HepG2 (cell line): ENCODE measurements at regions not wholly inside any gene's neighbourhood (a gene's known extent, or its start where the extent isn't known, plus 50 kb on each side); places are given as distances from the start of the nearest gene placed in this dataset.
A peak's percentile ranks its signal among the peaks of the same experiment; 100 is the strongest.

Experiments used
- ATAC-seq: fragments of 200-7000 bp; cut with Tn5 transposase; 3 replicates; pipeline ENCODE4 v1.9.1; 2020; ENCODE audit warnings: mild to moderate bottlenecking, moderate library complexity
- BruUV-seq: library from RNA; stranded (reverse); fragments of 400-500 nt; replicated peaks from 2 replicates; lab custom pipeline; 2021; lab: Mats Ljungman, UMichigan
- CTCF ChIA-PET: fragments of 300-600 bp; formaldehyde crosslinking; extraction: SDS; loops from one replicate; lab custom pipeline; 2021; ENCODE audit warnings: low total read pairs, inconsistent platforms, low intra/inter-chr PET ratio; lab: Yijun Ruan, JAX
- POLR2A ChIA-PET: fragments of 350-600 bp; sonication (Branson Sonifier 250); formaldehyde crosslinking; loops from one replicate; lab custom pipeline; 2020; ENCODE audit warnings: antibody characterized with exemption, inconsistent platforms; lab: Yijun Ruan, JAX
- DNase-seq: peaks from one replicate; pipeline ENCODE4 v3.0.0-alpha.2; 2015; ENCODE audit warnings: low spot score
- FAIRE-seq: peaks from 3 replicates; lab custom pipeline; 2011; peaks lifted over from hg19 to GRCh38; lab: Jason Lieb, UNC
- H2AFZ ChIP-seq: one replicate; pipeline ENCODE4 v1.6.1; 2011; ENCODE audit warnings: low read length, inconsistent platforms
- H3K27ac ChIP-seq: fragments of 300-600 bp; 3 replicates; pipeline ENCODE4 v1.8.0; 2011; ENCODE audit warnings: mixed run types, mild to moderate bottlenecking, mixed read lengths, low read length, inconsistent platforms; ENCODE audit not compliant: insufficient read depth; ENCODE audit errors: extremely low read length
- H3K27me3 ChIP-seq, 2 experiments: fragments of 200-600 bp in 1 of 2; 2 replicates in 1 of 2; 3 replicates in 1 of 2; pipeline versions ENCODE4 v1.6.0 to v1.8.0; 2011; ENCODE audit warnings: low read length in 2 of 2, mild to moderate bottlenecking in 2 of 2, moderate library complexity in 2 of 2, inconsistent platforms in 1 of 2; ENCODE audit not compliant: insufficient read depth in 2 of 2, control insufficient read depth in 1 of 2
- H3K36me3 ChIP-seq, 2 experiments: fragments of 200-600 bp in 1 of 2; replicated peaks in 1 of 2; 2 replicates in 1 of 2; 3 replicates in 1 of 2; pipeline versions ENCODE4 v1.5.1 to v1.8.0; 2011; ENCODE audit warnings: low read length in 2 of 2, inconsistent platforms in 1 of 2; ENCODE audit not compliant: insufficient read depth in 2 of 2, control insufficient read depth in 1 of 2
- H3K4me1 ChIP-seq: 2 replicates; pipeline ENCODE4 v1.5.1; 2012; ENCODE audit warnings: low read length, inconsistent platforms; ENCODE audit not compliant: insufficient read depth
- H3K4me2 ChIP-seq: 2 replicates; pipeline ENCODE4 v1.6.0; 2011; ENCODE audit warnings: low read depth, low read length, inconsistent platforms
- H3K4me3 ChIP-seq, 3 experiments: fragments of 200-600 bp in 1 of 3; sonication (generic), shearing (Covaris generic) in 1 of 3; replicated peaks in 1 of 3; 2 replicates each; pipeline ENCODE4 v1.5.1; 2011 to 2016; ENCODE audit warnings: low read length in 3 of 3, inconsistent platforms in 2 of 3, low read depth in 2 of 3, mild to moderate bottlenecking in 2 of 3, control low read depth in 1 of 3, mixed read lengths in 1 of 3; ENCODE audit not compliant: insufficient read depth in 1 of 3
- H3K79me2 ChIP-seq: one replicate; pipeline ENCODE4 v1.6.1; 2011; ENCODE audit warnings: low read length, inconsistent platforms; ENCODE audit not compliant: insufficient read depth
- H3K9ac ChIP-seq: 2 replicates; pipeline ENCODE4 v1.6.0; 2011; ENCODE audit warnings: mild to moderate bottlenecking, low read depth, low read length, inconsistent platforms; ENCODE audit not compliant: insufficient read depth
- H3K9me3 ChIP-seq: 2 replicates; pipeline ENCODE4 v1.5.1; 2012; ENCODE audit warnings: mild to moderate bottlenecking, low read length
- H4K20me1 ChIP-seq: 2 replicates; pipeline ENCODE4 v1.6.0; 2011; ENCODE audit warnings: inconsistent platforms, mild to moderate bottlenecking, low read length, moderate library complexity; ENCODE audit not compliant: insufficient read depth
- ARHGAP35 ChIP-seq: sonication (generic); formaldehyde crosslinking; IDR thresholded peaks from 2 replicates; pipeline ENCODE4 v1.9.0; 2022; ENCODE audit warnings: mild to moderate bottlenecking, inconsistent platforms, moderate library complexity, missing genetic modification reagents, borderline replicate concordance
- ATF2 ChIP-seq: sonication (generic); formaldehyde crosslinking; IDR thresholded peaks from 2 replicates; pipeline ENCODE4 v1.4.0; 2020; ENCODE audit warnings: missing genetic modification reagents
- HNRNPLL ChIP-seq: fragments of 200-400 bp; formaldehyde crosslinking; IDR thresholded peaks from 2 replicates; pipeline ENCODE4 v1.6.1; 2017; ENCODE audit warnings: mild to moderate bottlenecking, low read depth, low read length; ENCODE audit not compliant: poor library complexity, severe bottlenecking
- HOXA5 ChIP-seq: sonication (generic); formaldehyde crosslinking; IDR thresholded peaks from 2 replicates; pipeline ENCODE4 v1.4.0; 2020; ENCODE audit warnings: missing genetic modification reagents
- NFE2 ChIP-seq: sonication (generic); formaldehyde crosslinking; IDR thresholded peaks from 2 replicates; pipeline ENCODE4 v1.4.0; 2020; ENCODE audit warnings: missing genetic modification reagents
- PRDM4 ChIP-seq: sonication (generic); formaldehyde crosslinking; IDR thresholded peaks from 2 replicates; pipeline ENCODE4 v1.9.0; 2021; ENCODE audit warnings: missing genetic modification reagents, borderline replicate concordance
- RARG ChIP-seq: sonication (generic); formaldehyde crosslinking; IDR thresholded peaks from 2 replicates; pipeline ENCODE4 v1.4.0; 2020; ENCODE audit warnings: low read depth, mild to moderate bottlenecking, missing genetic modification reagents
- SP5 ChIP-seq: IDR thresholded peaks from 2 replicates; pipeline ENCODE4 v1.6.1; 2016; ENCODE audit warnings: low read depth, borderline replicate concordance
- YY1 ChIP-seq: IDR thresholded peaks from 2 replicates; pipeline ENCODE4 v1.6.1; 2011; ENCODE audit warnings: low read length, low read depth, moderate library complexity, mild to moderate bottlenecking; ENCODE audit not compliant: insufficient read depth, insufficient replicate concordance
- ZC3H4 ChIP-seq: sonication (generic); formaldehyde crosslinking; IDR thresholded peaks from 2 replicates; pipeline ENCODE4 v1.4.0; 2020; ENCODE audit warnings: missing genetic modification reagents, borderline replicate concordance
- ZFP36 ChIP-seq: fragments of 150-350 bp; IDR thresholded peaks from 2 replicates; pipeline ENCODE4 v1.6.1; 2018; ENCODE audit warnings: borderline replicate concordance, low read length, low read depth; ENCODE audit not compliant: partially characterized antibody
- ZKSCAN1 ChIP-seq: fragments of 150-350 bp; IDR thresholded peaks from 2 replicates; pipeline ENCODE4 v1.6.1; 2014; ENCODE audit warnings: low read length
- ZNF382 ChIP-seq: sonication (generic); formaldehyde crosslinking; IDR thresholded peaks from 2 replicates; pipeline ENCODE4 v1.5.0; 2020; ENCODE audit warnings: missing genetic modification reagents, mild to moderate bottlenecking, borderline replicate concordance
- WGBS: methylation state at CpG from one replicate; pipeline ENCODE4 v1.1.6; 2017; ENCODE audit warnings: low lambda C conversion rate; 5-methylcytosine and 5-hydroxymethylcytosine counted together
- in situ Hi-C: cut with HindIII; loops from 2 replicates; pipeline ENCODE4 v1.10.0; 2017; ENCODE audit warnings: low pct_unique_long_range_greater_than_20kb; ENCODE audit not compliant: extremely low pct_ligation_motif_present
- intact Hi-C: fragments of 100-400 bp; cut with micrococcal nuclease; formaldehyde crosslinking; loops from one replicate; pipeline ENCODE4 v1.10.0; 2022; ENCODE audit not compliant: unreplicated experiment
- TF ChIP-seq, protein P1 (sequence below): sonication (generic); formaldehyde crosslinking; IDR thresholded peaks from 2 replicates; pipeline ENCODE4 v1.5.0; 2020; ENCODE audit warnings: missing genetic modification reagents, mild to moderate bottlenecking, borderline replicate concordance
- TF ChIP-seq, protein P2 (sequence below): conservative IDR thresholded peaks from 2 replicates; pipeline ENCODE4 v1.6.1; 2018; ENCODE audit warnings: missing genetic modification reagents

GRCh38 chr13:33678906-33679657 is 138.9 kb upstream of the RFC3 start:
- POLR2A ChIA-PET: interaction anchor here (0.7 to 8.6 kb wide), 11 partner anchors 16 to 289 kb away, joined by 3 to 127 read pairs (median 5); partner anchors contain the start of gene RFC3
- intact Hi-C loops: loop anchor here (1.0 kb wide), 3 partner anchors 45 to 136 kb away; no protein-coding TSS in a partner anchor
- peaks cover 85% of the 10 kb centered on the region for H3K4me1 ChIP-seq
- peak overlapping the region; percentile 84 for H3K9ac ChIP-seq
- in situ Hi-C loops: loop anchor here (5.0 kb wide), 1 partner anchor 37 kb away; no protein-coding TSS in a partner anchor
- no TSS peak for BruUV-seq
- H3K36me3 ChIP-seq: no peaks in the 10 kb centered on the region
- CTCF ChIA-PET: no interaction called here
- DNase-seq (peak; percentile 97), ATAC-seq (peak; percentile 97), FAIRE-seq (peak; percentile 92)
- H3K4me3 ChIP-seq: peak overlapping the region; percentile 26 to 62 (median 52); a peak in 5 of 6 replicates
- no peaks in the 10 kb centered on the region for H3K9me3 ChIP-seq
- H3K4me2 ChIP-seq: peak overlapping the region; percentile 90
- peaks cover 34% of the 10 kb centered on the region for H3K79me2 ChIP-seq
- H3K27me3 ChIP-seq: no peaks in the 10 kb centered on the region; a peak in 2 of 5 replicates
- peak overlapping the region; percentile 99 for H3K27ac ChIP-seq
- 2% methylated on average over 10 of the region's 11 CpGs for WGBS
- H4K20me1 ChIP-seq: no peaks in the 10 kb centered on the region
- H2AFZ ChIP-seq: no peak overlapping the region
- TF ChIP-seq, protein P1, sequence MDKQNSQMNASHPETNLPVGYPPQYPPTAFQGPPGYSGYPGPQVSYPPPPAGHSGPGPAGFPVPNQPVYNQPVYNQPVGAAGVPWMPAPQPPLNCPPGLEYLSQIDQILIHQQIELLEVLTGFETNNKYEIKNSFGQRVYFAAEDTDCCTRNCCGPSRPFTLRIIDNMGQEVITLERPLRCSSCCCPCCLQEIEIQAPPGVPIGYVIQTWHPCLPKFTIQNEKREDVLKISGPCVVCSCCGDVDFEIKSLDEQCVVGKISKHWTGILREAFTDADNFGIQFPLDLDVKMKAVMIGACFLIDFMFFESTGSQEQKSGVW (CRISPR knock-in tag): 0 out of 2 replicates have a peak, but pooled peaks have one; percentile 37
- TF ChIP-seq HNRNPLL (no peak), ATF2 (CRISPR knock-in tag) (peak; percentile 57; the same call in 1 of the 2 replicates), HOXA5 (CRISPR knock-in tag) (peak; percentile 35; the same call in 1 of the 2 replicates), ZFP36 (no peak), SP5 (peak; percentile 92), ARHGAP35 (CRISPR knock-in tag) (0 out of 2 replicates have a peak, but pooled peaks have one; percentile 38), PRDM4 (CRISPR knock-in tag) (no peak), RARG (CRISPR knock-in tag) (no peak), NFE2 (CRISPR knock-in tag) (peak; percentile 92), ZC3H4 (CRISPR knock-in tag) (no peak), YY1 (peak; percentile 62), ZKSCAN1 (no peak), ZNF382 (CRISPR knock-in tag) (no peak)
- TF ChIP-seq, protein P2, sequence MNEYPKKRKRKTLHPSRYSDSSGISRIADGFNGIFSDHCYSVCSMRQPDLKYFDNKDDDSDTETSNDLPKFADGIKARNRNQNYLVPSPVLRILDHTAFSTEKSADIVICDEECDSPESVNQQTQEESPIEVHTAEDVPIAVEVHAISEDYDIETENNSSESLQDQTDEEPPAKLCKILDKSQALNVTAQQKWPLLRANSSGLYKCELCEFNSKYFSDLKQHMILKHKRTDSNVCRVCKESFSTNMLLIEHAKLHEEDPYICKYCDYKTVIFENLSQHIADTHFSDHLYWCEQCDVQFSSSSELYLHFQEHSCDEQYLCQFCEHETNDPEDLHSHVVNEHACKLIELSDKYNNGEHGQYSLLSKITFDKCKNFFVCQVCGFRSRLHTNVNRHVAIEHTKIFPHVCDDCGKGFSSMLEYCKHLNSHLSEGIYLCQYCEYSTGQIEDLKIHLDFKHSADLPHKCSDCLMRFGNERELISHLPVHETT (CRISPR knock-in tag): peak; percentile 41; the same call in 1 of the 2 replicates
